Urinary bladder (tissue), 3 donors: ENCODE measurements at regions not wholly inside any gene's neighbourhood (a gene's known extent, or its start where the extent isn't known, plus 50 kb on each side); places are given as distances from the start of the nearest gene placed in this dataset.
A peak's percentile ranks its signal among the peaks of the same experiment; 100 is the strongest.

ENCODE experiments used
- DNase-seq: peaks from one replicate; pipeline ENCODE4 v3.0.0-alpha.2; 2015; ENCODE audit errors: extremely low spot score
- H3K27ac ChIP-seq: one replicate; pipeline ENCODE4 v1.5.1; 2013; ENCODE audit warnings: low read depth, mild to moderate bottlenecking, moderate library complexity
- H3K36me3 ChIP-seq: one replicate; pipeline ENCODE4 v1.6.1; 2013; ENCODE audit warnings: mild to moderate bottlenecking, moderate library complexity; ENCODE audit not compliant: insufficient read depth
- H3K4me1 ChIP-seq: one replicate; pipeline ENCODE4 v1.6.1; 2013; ENCODE audit warnings: mild to moderate bottlenecking, moderate library complexity; ENCODE audit not compliant: insufficient read depth
- H3K4me3 ChIP-seq: one replicate; pipeline ENCODE4 v1.5.1; 2013; ENCODE audit warnings: low read depth, low read length
- WGBS: extraction: QIAGEN DNeasy Blood & Tissue Kit; methylation state at CpG from one replicate; pipeline ENCODE4 v1.1.7; 2013; 5-methylcytosine and 5-hydroxymethylcytosine counted together
- donor health status: healthy with polysubstance abuse.
- donor health status: healthy.

DNA sequence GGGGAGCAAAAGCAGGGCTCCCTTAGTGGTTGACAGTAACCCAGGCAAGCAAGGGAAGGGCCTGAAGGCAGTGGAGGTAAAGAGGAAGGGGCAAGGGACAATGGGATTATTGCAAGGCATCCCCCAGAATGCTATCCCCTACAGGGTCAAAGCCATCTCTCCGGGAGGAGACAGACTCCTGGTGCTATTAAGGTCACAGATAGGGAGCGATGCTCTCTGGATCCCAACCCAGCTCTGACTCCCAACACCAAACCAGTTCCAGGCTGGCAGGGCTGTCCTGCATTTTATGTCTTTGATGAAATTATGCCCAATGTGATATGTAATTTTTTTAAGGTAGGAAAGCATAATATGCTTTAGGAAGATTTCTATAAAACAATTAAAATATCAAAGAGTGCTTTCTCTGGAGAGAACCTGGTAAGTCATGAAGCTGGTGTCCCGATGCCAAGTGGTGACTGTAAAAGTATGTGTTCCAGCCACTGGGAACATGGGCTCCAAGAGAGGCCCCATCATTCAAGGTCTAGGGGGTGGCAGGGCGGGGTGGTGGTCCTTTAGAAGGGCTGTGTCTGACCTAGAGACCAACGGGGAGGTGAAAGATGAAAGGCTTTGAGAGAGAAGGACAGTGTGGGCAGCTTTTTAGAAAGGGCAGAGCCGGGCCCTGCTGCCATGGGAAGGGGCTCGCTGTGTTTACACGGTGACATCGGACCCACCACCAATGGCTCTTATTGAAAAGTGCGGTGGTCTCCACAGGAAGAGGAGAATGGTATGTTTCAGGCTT is 276.5 kb downstream of the CDC5L start:
- Histone ChIP-seq H3K4me3 (no peak overlapping the region), H3K4me1 (no peaks in the 10 kb centered on the region), H3K27ac (no peak overlapping the region), H3K36me3 (no peaks in the 10 kb centered on the region)
- 88% methylated on average over 10 of the region's 10 CpGs for WGBS
- no peak for DNase-seq

- 90% methylated on average over 4 of the region's 4 CpGs for WGBS
- peak; percentile 49 for DNase-seq
- no peak overlapping the region for H3K4me3 ChIP-seq
- no peak overlapping the region for H3K27ac ChIP-seq
- H3K4me1 ChIP-seq = no peaks in the 10 kb centered on the region
- H3K36me3 ChIP-seq = no peaks in the 10 kb centered on the region
Measured at GRCh38 chr6:44664716-44665115, 277.2 kb downstream of the CDC5L start.

GRCh38 chr6:44665143-44665542 is 277.6 kb downstream of the CDC5L start:
- DNase-seq = no peak
- no peak overlapping the region for H3K4me3 ChIP-seq
- H3K27ac ChIP-seq = no peak overlapping the region
- WGBS = 98% methylated on average over 3 of the region's 3 CpGs
- H3K4me1 ChIP-seq = no peaks in the 10 kb centered on the region
- no peaks in the 10 kb centered on the region for H3K36me3 ChIP-seq

- no peaks in the 10 kb centered on the region for H3K36me3 ChIP-seq
- H3K4me3 ChIP-seq = no peak overlapping the region
- no peaks in the 10 kb centered on the region for H3K4me1 ChIP-seq
- H3K27ac ChIP-seq = no peak overlapping the region
- DNase-seq = no peak
- 94% methylated on average over 9 of the region's 9 CpGs for WGBS
Measured at GRCh38 chr6:44665683-44666082, 278.2 kb downstream of the CDC5L start.

GRCh38 chr6:44666324-44666723 is 278.8 kb downstream of the CDC5L start:
- no peaks in the 10 kb centered on the region for H3K36me3 ChIP-seq
- H3K4me3 ChIP-seq = no peak overlapping the region
- no peaks in the 10 kb centered on the region for H3K4me1 ChIP-seq
- DNase-seq = no peak
- H3K27ac ChIP-seq = no peak overlapping the region
- WGBS = 88% methylated on average over 3 of the region's 3 CpGs

DNA sequence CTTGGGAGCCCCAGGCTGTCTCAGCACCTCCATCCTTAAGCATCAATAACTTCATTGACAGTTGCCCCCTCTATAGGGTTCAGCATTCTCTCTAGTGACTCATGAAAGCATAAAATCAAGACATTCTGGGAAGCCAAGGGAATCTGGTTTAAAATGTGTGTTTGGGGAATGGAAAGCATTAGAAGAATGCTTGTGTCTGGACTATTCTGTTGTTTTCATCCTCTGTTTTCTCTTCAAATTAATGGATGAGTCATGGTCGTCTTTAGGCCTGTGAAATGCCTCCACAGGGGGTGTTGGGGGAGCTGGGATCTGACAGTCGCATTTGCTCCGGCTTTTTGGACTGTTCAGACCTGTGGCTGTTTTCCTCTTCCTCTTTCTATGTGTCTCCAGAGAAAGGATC is 279.7 kb downstream of the CDC5L start:
- 60% methylated on average over 3 of the region's 3 CpGs for WGBS
- Histone ChIP-seq H3K4me1 (no peaks in the 10 kb centered on the region), H3K4me3 (no peak overlapping the region), H3K27ac (no peak overlapping the region), H3K36me3 (no peaks in the 10 kb centered on the region)
- no peak for DNase-seq

DNA sequence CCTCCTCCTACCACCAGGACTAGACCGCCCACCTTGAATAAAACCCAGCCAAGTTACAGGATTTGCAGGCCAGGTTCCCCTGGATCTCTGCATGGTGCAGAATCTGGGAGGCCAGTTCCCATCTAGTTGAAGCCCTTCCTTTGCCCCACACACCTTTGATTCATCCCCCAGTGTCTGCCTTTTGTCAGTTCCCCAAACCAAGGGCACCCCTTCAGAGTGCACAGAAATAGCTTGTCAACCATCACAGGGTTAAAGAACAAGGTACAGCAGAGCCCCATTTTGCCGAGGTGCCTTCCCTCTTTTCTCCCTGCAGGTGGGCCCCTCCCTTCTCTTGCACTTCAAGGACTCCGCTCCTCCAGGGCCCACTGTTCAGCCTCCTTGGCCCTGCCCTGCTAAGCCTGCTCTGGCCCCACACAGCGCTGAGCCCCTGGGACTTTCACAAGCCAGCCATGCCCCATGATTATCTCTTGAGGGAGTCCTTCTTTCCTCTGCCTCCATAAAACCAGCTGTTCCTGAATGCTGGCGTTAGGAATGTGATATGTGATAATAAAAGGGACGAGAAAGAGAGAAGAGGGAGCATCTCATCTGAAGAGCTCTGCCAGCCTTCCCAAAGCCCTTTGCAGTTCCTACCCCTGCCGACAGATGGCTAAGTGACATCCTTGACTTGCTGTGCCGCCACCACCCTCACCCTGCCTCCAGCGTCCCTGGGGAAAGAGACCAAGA is 280.3 kb downstream of the CDC5L start:
- H3K27ac ChIP-seq = no peak overlapping the region

GRCh38 chr6:44668391-44668930 is 281.0 kb downstream of the CDC5L start:
- Histone ChIP-seq H3K36me3 (no peaks in the 10 kb centered on the region), H3K4me3 (no peak overlapping the region), H3K4me1 (no peaks in the 10 kb centered on the region), H3K27ac (no peak overlapping the region)
- WGBS = 77% methylated on average over 8 of the region's 8 CpGs
- no peak for DNase-seq

More for the DNA sequence above, 280.3 kb downstream of the CDC5L start:
- H3K36me3 ChIP-seq = no peaks in the 10 kb centered on the region
- H3K4me3 ChIP-seq = no peak overlapping the region
- 73% methylated on average over 9 of the region's 9 CpGs for WGBS
- no peaks in the 10 kb centered on the region for H3K4me1 ChIP-seq
- no peak for DNase-seq

GRCh38 chr6:44668976-44669934 is 281.7 kb downstream of the CDC5L start:
- Histone ChIP-seq H3K27ac (no peak overlapping the region), H3K36me3 (no peaks in the 10 kb centered on the region), H3K4me1 (no peaks in the 10 kb centered on the region), H3K4me3 (no peak overlapping the region)
- WGBS = 88% methylated on average over 9 of the region's 9 CpGs
- no peak for DNase-seq

DNA sequence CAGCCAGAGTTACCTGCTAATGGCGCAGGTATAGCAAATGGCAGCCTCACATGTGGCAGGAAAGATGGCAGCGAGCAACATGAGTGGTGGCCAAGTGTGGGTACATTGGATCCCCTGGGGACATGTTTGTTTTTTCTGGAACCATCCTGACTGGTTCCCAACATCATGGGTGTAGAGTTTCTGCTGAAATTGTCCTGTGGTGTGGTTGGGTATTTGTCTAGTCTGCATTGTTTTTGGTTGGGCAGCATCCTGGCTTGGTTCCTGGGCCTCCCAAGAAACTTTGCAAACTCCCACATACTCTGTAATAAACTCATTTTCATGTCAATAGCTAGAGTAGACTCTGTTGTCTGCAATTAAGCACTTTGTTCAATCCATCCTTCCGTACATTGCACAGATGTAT is 282.6 kb downstream of the CDC5L start:
- WGBS = 98% methylated on average over 3 of the region's 3 CpGs
- H3K27ac ChIP-seq = no peak overlapping the region
- DNase-seq = no peak
- H3K4me1 ChIP-seq = no peaks in the 10 kb centered on the region
- no peak overlapping the region for H3K4me3 ChIP-seq
- no peaks in the 10 kb centered on the region for H3K36me3 ChIP-seq

DNA sequence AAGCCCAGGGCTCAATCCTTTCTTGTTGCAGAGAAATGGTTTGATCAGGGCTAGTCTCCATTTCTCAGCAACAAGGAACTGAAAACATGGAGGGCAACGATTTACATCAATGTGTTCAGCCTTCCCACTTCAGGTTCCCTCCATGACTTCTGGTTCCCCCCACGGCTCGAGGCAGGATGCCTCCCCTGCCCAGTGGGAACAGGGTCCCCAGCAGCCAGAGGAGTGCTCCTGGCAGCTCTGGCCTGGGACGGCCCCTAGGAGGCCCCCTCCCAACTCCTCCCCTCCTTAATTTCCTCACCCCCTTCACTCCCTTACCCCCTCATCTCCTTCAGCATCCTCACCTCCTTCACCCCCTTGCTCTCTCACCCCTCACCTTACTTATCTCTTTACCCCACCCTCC is 283.8 kb downstream of the CDC5L start:
- 71% methylated on average over 4 of the region's 4 CpGs for WGBS
- no peaks in the 10 kb centered on the region for H3K4me1 ChIP-seq
- H3K36me3 ChIP-seq = no peaks in the 10 kb centered on the region
- no peak for DNase-seq
- no peak overlapping the region for H3K4me3 ChIP-seq
- no peak overlapping the region for H3K27ac ChIP-seq

- Histone ChIP-seq H3K36me3 (no peaks in the 10 kb centered on the region), H3K4me3 (no peak overlapping the region), H3K27ac (no peak overlapping the region), H3K4me1 (no peaks in the 10 kb centered on the region)
- 81% methylated on average over 3 of the region's 3 CpGs for WGBS
- no peak for DNase-seq
Measured at GRCh38 chr6:44672086-44672485, 284.6 kb downstream of the CDC5L start.

DNA sequence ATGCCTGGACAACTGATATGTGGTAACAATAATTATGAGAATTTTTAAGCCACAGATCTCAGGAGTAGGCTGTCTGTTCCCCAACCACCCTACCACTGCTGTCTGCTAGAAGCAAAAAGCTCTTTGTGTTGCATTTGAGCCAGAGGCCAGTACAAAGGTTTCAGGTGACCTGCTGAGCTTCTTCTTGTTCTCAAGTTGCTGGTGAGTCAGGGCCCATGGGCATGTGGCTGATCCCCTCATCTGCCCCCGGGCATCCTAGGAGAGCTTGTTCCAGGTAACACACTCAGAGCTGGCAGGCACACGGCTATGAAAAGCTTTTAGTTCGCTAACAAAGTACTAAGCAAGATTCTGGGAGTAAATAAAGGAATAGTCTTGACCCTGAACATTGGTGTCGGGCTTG is 285.3 kb downstream of the CDC5L start:
- 76% methylated on average over 4 of the region's 4 CpGs for WGBS
- Histone ChIP-seq H3K36me3 (no peaks in the 10 kb centered on the region), H3K4me1 (no peaks in the 10 kb centered on the region), H3K4me3 (no peak overlapping the region), H3K27ac (no peak overlapping the region)
- no peak for DNase-seq
